Caco-2 (cell line): ENCODE measurements at regions not wholly inside any gene's neighbourhood (a gene's known extent, or its start where the extent isn't known, plus 50 kb on each side); places are given as distances from the start of the nearest gene placed in this dataset.

ENCODE experiments used
- BruUV-seq: library from RNA; stranded (reverse); fragments of 400-500 nt; replicated peaks from 2 replicates; lab custom pipeline; 2021; lab: Mats Ljungman, UMichigan
- CTCF ChIA-PET: fragments of 300-600 bp; sonication (Branson Sonifier 250); formaldehyde crosslinking; loops from one replicate; lab custom pipeline; 2022; ENCODE audit warnings: antibody characterized with exemption; lab: Charles Lee
- POLR2A ChIA-PET: fragments of 300-600 bp; sonication (Branson Sonifier 250); formaldehyde crosslinking; loops from one replicate; lab custom pipeline; 2022; ENCODE audit warnings: antibody characterized with exemption; lab: Charles Lee
- DNase-seq, 2 experiments: peaks; one replicate each; pipeline versions ENCODE4 v3.0.0 to v3.0.0-alpha.2; 2020 to 2022
- H3K27me3 ChIP-seq: replicated peaks from 2 replicates; pipeline ENCODE4 v1.6.0; 2011; ENCODE audit warnings: low read length; ENCODE audit not compliant: control insufficient read depth, insufficient read depth
- H3K36me3 ChIP-seq: 2 replicates; pipeline ENCODE4 v1.5.1; 2011; ENCODE audit warnings: low read length; ENCODE audit not compliant: control insufficient read depth, insufficient read depth
- H3K4me1 ChIP-seq: fragments of 250-450 bp; sonication (Bioruptor Pico); 2 replicates; pipeline ENCODE4 v1.5.1; 2020; ENCODE audit warnings: mild to moderate bottlenecking
- H3K4me3 ChIP-seq: 2 replicates; pipeline ENCODE4 v1.5.1; 2011; ENCODE audit warnings: low read depth, mild to moderate bottlenecking, control low read depth, low read length
- H3K9me3 ChIP-seq: fragments of 250-450 bp; sonication (Bioruptor Pico); 2 replicates; pipeline ENCODE4 v1.5.1; 2020; ENCODE audit warnings: mild to moderate bottlenecking, moderate library complexity
- H3K27ac Mint-ChIP-seq: one replicate; pipeline ENCODE4 v1.8.0; 2022; ENCODE audit warnings: mixed read lengths; ENCODE audit not compliant: unreplicated experiment
- H3K27me3 Mint-ChIP-seq: one replicate; pipeline ENCODE4 v1.8.0; 2022; ENCODE audit warnings: mixed read lengths; ENCODE audit not compliant: insufficient read depth, unreplicated experiment
- H3K36me3 Mint-ChIP-seq: one replicate; pipeline ENCODE4 v1.8.0; 2022; ENCODE audit warnings: mild to moderate bottlenecking, mixed read lengths; ENCODE audit not compliant: insufficient read depth, unreplicated experiment
- H3K4me1 Mint-ChIP-seq: one replicate; pipeline ENCODE4 v1.8.0; 2022; ENCODE audit warnings: low read depth, mixed read lengths; ENCODE audit not compliant: unreplicated experiment
- H3K4me3 Mint-ChIP-seq: one replicate; pipeline ENCODE4 v1.8.0; 2022; ENCODE audit warnings: mild to moderate bottlenecking, moderate library complexity, mixed read lengths; ENCODE audit not compliant: unreplicated experiment
- H3K9me3 Mint-ChIP-seq: one replicate; pipeline ENCODE4 v1.8.0; 2022; ENCODE audit warnings: mixed read lengths; ENCODE audit not compliant: unreplicated experiment
- CTCF ChIP-seq, 2 experiments: fragments of 200-600 bp in 1 of 2; IDR thresholded peaks; 1 replicate in 1 of 2; 2 replicates in 1 of 2; pipeline versions ENCODE4 v1.5.1 to v1.8.0; 2011 to 2022; ENCODE audit warnings: antibody characterized with exemption in 1 of 2, control low read depth in 1 of 2, inconsistent platforms in 1 of 2, low read depth in 1 of 2, low read length in 1 of 2, mild to moderate bottlenecking in 1 of 2, moderate library complexity in 1 of 2; ENCODE audit not compliant: insufficient read depth in 1 of 2, severe bottlenecking in 1 of 2, unreplicated experiment in 1 of 2
- intact Hi-C: fragments of 100-400 bp; cut with micrococcal nuclease; formaldehyde crosslinking; loops from one replicate; pipeline ENCODE4 v1.10.0; 2022; ENCODE audit not compliant: unreplicated experiment

DNA sequence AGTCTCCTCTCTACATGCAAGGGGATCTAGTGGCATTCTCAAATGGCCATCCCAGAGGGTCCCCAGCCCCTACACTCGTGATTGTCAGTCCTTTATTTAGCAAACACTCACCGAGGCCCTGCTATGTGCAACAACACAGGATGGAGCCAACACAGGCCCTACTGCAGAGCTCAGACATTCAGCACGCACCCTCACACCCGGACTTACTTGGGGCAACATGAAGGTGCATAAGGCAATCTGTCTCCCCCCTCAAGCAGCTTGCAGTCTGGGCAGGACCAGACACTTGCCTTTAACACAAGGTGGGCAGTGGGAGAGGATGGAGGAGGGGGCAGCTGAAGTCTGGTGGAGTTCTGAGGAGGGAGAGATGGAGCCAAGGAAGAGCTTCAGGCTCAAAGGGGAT, 258.4 kb downstream of the XXYLT1 start:
- no peak overlapping the region for H3K4me3 Mint-ChIP-seq
- TF ChIP-seq CTCF (IDR thresholded peaks at IDR 0.05; ENCODE audit: insufficient read depth in 1 of 2, low read depth in 1 of 2, low read length in 1 of 2, severe bottlenecking in 1 of 2, unreplicated experiment in 1 of 2) = no peak
- Histone ChIP-seq H3K4me3 (no peak overlapping the region), H3K9me3 (no peaks in the 10 kb centered on the region), H3K4me1 (no peaks in the 10 kb centered on the region; the same call in 1 of the 2 replicates), H3K36me3 (no peaks in the 10 kb centered on the region), H3K27me3 (no peaks in the 10 kb centered on the region)
- CTCF ChIA-PET = no interaction called here
- no peaks in the 10 kb centered on the region for H3K27me3 Mint-ChIP-seq
- no peaks in the 10 kb centered on the region for H3K36me3 Mint-ChIP-seq
- intact Hi-C loops = no loop called here
- POLR2A ChIA-PET = no interaction called here
- no TSS peak for BruUV-seq
- H3K27ac Mint-ChIP-seq = no peak overlapping the region
- H3K4me1 Mint-ChIP-seq = peaks cover 6% of the 10 kb centered on the region
- H3K9me3 Mint-ChIP-seq = no peaks in the 10 kb centered on the region
- no peak for DNase-seq

DNA sequence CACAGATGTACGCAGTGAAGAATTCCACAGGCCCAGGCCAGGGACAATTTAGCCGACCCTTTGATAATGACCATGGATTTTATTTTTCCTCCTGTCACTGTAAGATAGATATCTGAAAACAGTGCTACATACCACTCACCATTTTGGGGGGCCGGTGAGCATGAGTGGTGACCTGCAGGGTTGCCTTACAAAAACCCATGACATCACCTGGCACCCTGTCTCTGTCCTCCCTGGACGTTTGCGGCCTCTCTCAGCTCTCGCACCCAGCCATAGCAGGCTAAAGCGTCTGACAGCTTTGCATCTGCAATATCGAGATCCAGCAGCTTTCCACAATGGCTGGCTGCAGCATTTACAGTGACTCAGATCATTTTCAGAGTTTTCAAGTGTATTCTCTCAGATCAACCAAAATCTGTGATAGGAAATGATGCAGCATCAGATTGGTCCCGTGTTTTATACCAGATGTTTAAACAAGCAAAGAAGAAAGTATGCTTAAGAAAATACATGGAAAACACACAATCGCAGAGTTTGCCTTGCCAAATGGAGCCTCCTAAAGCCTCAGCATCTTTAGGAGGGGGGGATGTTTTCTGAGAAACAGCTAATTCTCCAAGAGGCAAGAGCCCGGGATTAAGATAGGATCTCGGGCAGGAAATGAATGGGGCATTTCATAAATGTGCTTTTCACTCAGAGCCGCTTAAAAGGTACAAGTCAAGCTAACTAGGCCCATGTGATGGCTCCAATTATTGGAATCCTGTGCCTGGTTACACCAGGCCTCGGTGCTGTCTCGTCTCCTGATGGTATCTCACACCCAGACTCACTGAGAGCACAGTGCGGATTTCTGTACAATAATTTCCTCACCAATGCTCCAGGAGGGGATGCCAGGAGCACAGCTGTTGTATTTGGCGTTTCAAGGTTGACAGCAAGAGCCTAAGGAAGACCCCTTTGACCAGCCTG, 257.3 kb downstream of the XXYLT1 start:
- H3K36me3 Mint-ChIP-seq = no peaks in the 10 kb centered on the region
- CTCF ChIA-PET = interaction anchor here (0.7 to 1.6 kb wide), 2 partner anchors 9 to 11 kb away, joined by 3 to 5 read pairs; no protein-coding TSS in a partner anchor

GRCh38 chr3:195015021-195015420, 255.9 kb downstream of the XXYLT1 start:
- H3K9me3 ChIP-seq = no peaks in the 10 kb centered on the region
- H3K4me1 Mint-ChIP-seq = peaks cover 6% of the 10 kb centered on the region
- no peak overlapping the region for H3K27ac Mint-ChIP-seq
- H3K4me3 ChIP-seq = no peak overlapping the region
- no peaks in the 10 kb centered on the region for H3K36me3 Mint-ChIP-seq
- no peaks in the 10 kb centered on the region for H3K27me3 ChIP-seq
- no peak for DNase-seq
- no peak for TF ChIP-seq CTCF (IDR thresholded peaks at IDR 0.05; ENCODE audit: insufficient read depth in 1 of 2, low read depth in 1 of 2, low read length in 1 of 2, severe bottlenecking in 1 of 2, unreplicated experiment in 1 of 2)
- H3K36me3 ChIP-seq = no peaks in the 10 kb centered on the region
- intact Hi-C loops = no loop called here
- H3K4me1 ChIP-seq = no peaks in the 10 kb centered on the region
- no peak overlapping the region for H3K4me3 Mint-ChIP-seq
- H3K9me3 Mint-ChIP-seq = no peaks in the 10 kb centered on the region
- no peaks in the 10 kb centered on the region for H3K27me3 Mint-ChIP-seq
- BruUV-seq = no TSS peak
- ChIA-PET CTCF (interaction anchor here (1.6 kb wide), 1 partner anchor 13 kb away, joined by 3 read pairs; no protein-coding TSS in a partner anchor), POLR2A (no interaction called here)

More for the DNA sequence above, 257.3 kb downstream of the XXYLT1 start:
- DNase-seq = no peak
- intact Hi-C loops = no loop called here
- Mint-ChIP-seq H3K27me3 (no peaks in the 10 kb centered on the region), H3K9me3 (no peaks in the 10 kb centered on the region), H3K4me3 (no peak overlapping the region), H3K4me1 (peaks cover 6% of the 10 kb centered on the region), H3K27ac (no peak overlapping the region)
- no TSS peak for BruUV-seq
- POLR2A ChIA-PET = no interaction called here
- H3K27me3 ChIP-seq = no peaks in the 10 kb centered on the region
- H3K9me3 ChIP-seq = no peaks in the 10 kb centered on the region
- no peaks in the 10 kb centered on the region for H3K4me1 ChIP-seq
- TF ChIP-seq CTCF (IDR thresholded peaks at IDR 0.05; ENCODE audit: insufficient read depth in 1 of 2, low read depth in 1 of 2, low read length in 1 of 2, severe bottlenecking in 1 of 2, unreplicated experiment in 1 of 2) = no peak
- H3K4me3 ChIP-seq = no peak overlapping the region
- no peaks in the 10 kb centered on the region for H3K36me3 ChIP-seq
